H1 (cell line): ENCODE measurements at regions not wholly inside any gene's neighbourhood (a gene's known extent, or its start where the extent isn't known, plus 50 kb on each side); places are given as distances from the start of the nearest gene placed in this dataset.

Experiments used
- CTCF ChIA-PET: fragments of 300-600 bp; sonication (Branson Sonifier 250); formaldehyde crosslinking; loops from one replicate; lab custom pipeline; 2021; ENCODE audit not compliant: partially characterized antibody; lab: Charles Lee
- POLR2A ChIA-PET: fragments of 300-600 bp; sonication (Branson Sonifier 250); formaldehyde crosslinking; loops from one replicate; lab custom pipeline; 2021; ENCODE audit warnings: inconsistent platforms; ENCODE audit not compliant: partially characterized antibody; lab: Charles Lee
- DNase-seq, 2 experiments: peaks; one replicate each; pipeline versions ENCODE4 v3.0.0 to v3.0.0-alpha.2; 2010 to 2022; ENCODE audit warnings: low spot score in 2 of 2, low read depth in 1 of 2, mixed read lengths in 1 of 2
- FAIRE-seq: peaks from 2 replicates; lab custom pipeline; 2011; peaks lifted over from hg19 to GRCh38; lab: Jason Lieb, UNC
- H2AFZ ChIP-seq: 2 replicates; pipeline ENCODE4 v1.8.1; 2012; ENCODE audit warnings: low read length, inconsistent platforms
- H2AK5ac ChIP-seq: 2 replicates; pipeline ENCODE4 v1.6.1; 2013; ENCODE audit warnings: low read depth, low read length
- H2BK120ac ChIP-seq: replicated peaks from 2 replicates; pipeline ENCODE3; 2013; ENCODE audit warnings: low read depth, low read length, inconsistent platforms
- H2BK12ac ChIP-seq: 2 replicates; pipeline ENCODE4 v1.6.1; 2013; ENCODE audit warnings: low read depth, low read length
- H2BK15ac ChIP-seq: 2 replicates; pipeline ENCODE4 v1.6.1; 2013; ENCODE audit warnings: low read length
- H2BK20ac ChIP-seq: 2 replicates; pipeline ENCODE4 v1.6.1; 2013; ENCODE audit warnings: low read length
- H2BK5ac ChIP-seq: 2 replicates; pipeline ENCODE4 v1.6.1; 2013; ENCODE audit warnings: low read depth, low read length
- H3K14ac ChIP-seq: 2 replicates; pipeline ENCODE4 v1.6.1; 2013; ENCODE audit warnings: inconsistent platforms; ENCODE audit not compliant: insufficient read length
- H3K18ac ChIP-seq: 2 replicates; pipeline ENCODE4 v1.6.1; 2013; ENCODE audit warnings: low read length; ENCODE audit errors: extremely low read depth
- H3K23ac ChIP-seq: 2 replicates; pipeline ENCODE4 v1.6.1; 2013; ENCODE audit warnings: inconsistent platforms; ENCODE audit not compliant: insufficient read length
- H3K23me2 ChIP-seq: 2 replicates; pipeline ENCODE4 v1.6.1; 2013; ENCODE audit warnings: low read depth, low read length
- H3K27ac ChIP-seq: 2 replicates; pipeline ENCODE4 v1.6.1; 2011; ENCODE audit warnings: low read depth, low read length, inconsistent platforms
- H3K27me3 ChIP-seq, 4 experiments: replicated peaks in 1 of 4; 1 replicate in 1 of 4; 2 replicates in 3 of 4; pipeline versions ENCODE4 v1.6.1 to v1.8.1; 2011 to 2013; ENCODE audit warnings: low read length in 3 of 4, mild to moderate bottlenecking in 3 of 4, inconsistent platforms in 2 of 4, mixed read lengths in 2 of 4, moderate library complexity in 1 of 4; ENCODE audit not compliant: control insufficient read depth in 3 of 4, insufficient read depth in 3 of 4; ENCODE audit errors: extremely low read depth in 1 of 4
- H3K36me3 ChIP-seq, 4 experiments: 2 replicates each; pipeline versions ENCODE4 v1.6.1 to v1.8.1; 2011 to 2013; ENCODE audit warnings: mild to moderate bottlenecking in 4 of 4, low read length in 3 of 4, moderate library complexity in 2 of 4, control low read depth in 1 of 4, inconsistent platforms in 1 of 4; ENCODE audit not compliant: insufficient read depth in 4 of 4, control insufficient read depth in 2 of 4
- H3K4ac ChIP-seq: replicated peaks from 2 replicates; pipeline ENCODE3; 2013; ENCODE audit warnings: low read length, low read depth, mixed read lengths, inconsistent platforms; ENCODE audit not compliant: insufficient read length
- H3K4me1 ChIP-seq, 4 experiments: replicated peaks in 1 of 4; 1 replicate in 1 of 4; 2 replicates in 3 of 4; pipeline versions ENCODE4 v1.6.1 to v1.8.1; 2011 to 2013; ENCODE audit warnings: low read length in 3 of 4, inconsistent platforms in 2 of 4, mixed read lengths in 1 of 4; ENCODE audit not compliant: insufficient read depth in 4 of 4, control insufficient read depth in 3 of 4
- H3K4me2 ChIP-seq, 2 experiments: 2 replicates each; pipeline versions ENCODE4 v1.6.1 to v1.8.1; 2011 to 2013; ENCODE audit warnings: low read depth in 2 of 2, low read length in 2 of 2, control low read depth in 1 of 2, inconsistent platforms in 1 of 2, mild to moderate bottlenecking in 1 of 2; ENCODE audit not compliant: insufficient read depth in 1 of 2
- H3K4me3 ChIP-seq, 4 experiments: fragments of 200-600, 300-600 bp in 1 of 4; sonication (generic), shearing (Covaris generic), sonication (Bioruptor Twin) in 1 of 4; 2 replicates each; pipeline versions ENCODE4 v1.5.1 to v1.8.1; 2011 to 2016; ENCODE audit warnings: low read length in 4 of 4, low read depth in 3 of 4, control low read depth in 2 of 4, inconsistent platforms in 2 of 4, mild to moderate bottlenecking in 2 of 4, mixed read lengths in 1 of 4, moderate library complexity in 1 of 4; ENCODE audit not compliant: insufficient read depth in 2 of 4; ENCODE audit errors: extremely low read depth in 1 of 4
- H3K56ac ChIP-seq: replicated peaks from 2 replicates; pipeline ENCODE3; 2013; ENCODE audit warnings: low read depth, mild to moderate bottlenecking, mixed read lengths, low read length, inconsistent platforms; ENCODE audit not compliant: insufficient read length
- H3K79me1 ChIP-seq: 2 replicates; pipeline ENCODE4 v1.6.1; 2013; ENCODE audit warnings: low read depth, low read length, control low read depth
- H3K79me2 ChIP-seq, 2 experiments: 2 replicates each; pipeline versions ENCODE4 v1.6.1 to v1.8.1; 2012 to 2013; ENCODE audit warnings: low read length in 2 of 2, mild to moderate bottlenecking in 2 of 2, inconsistent platforms in 1 of 2; ENCODE audit not compliant: insufficient read depth in 2 of 2, control insufficient read depth in 1 of 2
- H3K9ac ChIP-seq, 4 experiments: replicated peaks in 1 of 4; 1 replicate in 1 of 4; 2 replicates in 3 of 4; pipeline versions ENCODE4 v1.6.1 to v1.8.1; 2011 to 2013; ENCODE audit warnings: low read depth in 3 of 4, low read length in 3 of 4, control low read depth in 2 of 4, mild to moderate bottlenecking in 2 of 4, moderate library complexity in 2 of 4, inconsistent platforms in 1 of 4; ENCODE audit errors: extremely low read depth in 1 of 4
- H3K9me3 ChIP-seq, 2 experiments: 2 replicates each; pipeline versions ENCODE4 v1.6.1 to v1.8.1; 2012 to 2013; ENCODE audit warnings: mild to moderate bottlenecking in 2 of 2, moderate library complexity in 2 of 2, control low read depth in 1 of 2, inconsistent platforms in 1 of 2, low read depth in 1 of 2, low read length in 1 of 2, mixed read lengths in 1 of 2; ENCODE audit not compliant: insufficient read depth in 2 of 2
- H4K20me1 ChIP-seq, 2 experiments: replicated peaks in 1 of 2; 2 replicates each; pipeline versions ENCODE3 to v1.8.1; 2011 to 2013; ENCODE audit warnings: inconsistent platforms in 2 of 2, low read length in 2 of 2, mild to moderate bottlenecking in 1 of 2; ENCODE audit not compliant: insufficient read depth in 2 of 2, control insufficient read depth in 1 of 2
- H4K5ac ChIP-seq: 2 replicates; pipeline ENCODE4 v1.6.1; 2013; ENCODE audit warnings: low read length, low read depth, mixed read lengths, inconsistent platforms; ENCODE audit not compliant: insufficient read length
- H4K8ac ChIP-seq: 2 replicates; pipeline ENCODE4 v1.8.0; 2013; ENCODE audit warnings: mild to moderate bottlenecking, moderate library complexity, low read length, inconsistent platforms; ENCODE audit not compliant: insufficient read depth; ENCODE audit errors: extremely low read depth
- H4K91ac ChIP-seq: replicated peaks from 2 replicates; pipeline ENCODE3; 2013; ENCODE audit warnings: low read length, mixed read lengths, inconsistent platforms; ENCODE audit not compliant: insufficient read length
- BRCA1 ChIP-seq: IDR thresholded peaks from 2 replicates; pipeline ENCODE4 v1.6.1; 2012; ENCODE audit warnings: low read depth, low read length, improper control_type of control experiment
- CTBP2 ChIP-seq: IDR thresholded peaks from 2 replicates; pipeline ENCODE4 v1.7.0; 2011; ENCODE audit warnings: borderline replicate concordance, mild to moderate bottlenecking, moderate library complexity, mixed read lengths, low read length; ENCODE audit not compliant: insufficient read depth, insufficient read length
- FOSL1 ChIP-seq: IDR thresholded peaks from 2 replicates; pipeline ENCODE4 v1.6.1; 2011; ENCODE audit warnings: mild to moderate bottlenecking, low read depth, low read length, moderate library complexity; ENCODE audit not compliant: insufficient read depth
- POLR2AphosphoS5 ChIP-seq: IDR thresholded peaks from 2 replicates; pipeline ENCODE4 v1.6.1; 2011; ENCODE audit warnings: low read depth, low read length
- SP4 ChIP-seq: IDR thresholded peaks from 2 replicates; pipeline ENCODE4 v1.6.1; 2012; ENCODE audit warnings: low read length, inconsistent platforms
- WGBS, 2 experiments: shearing (Covaris generic) in 1 of 2; methylation state at CpG; one replicate each; pipeline versions ENCODE4 v1.1.6 to v1.1.7; 2013 to 2015; ENCODE audit warnings: low lambda C conversion rate in 2 of 2, mixed read lengths in 2 of 2, inconsistent platforms in 1 of 2, low coverage in 1 of 2, missing lambda C conversion rate in 1 of 2; ENCODE audit not compliant: insufficient replicate concordance in 2 of 2, insufficient coverage in 1 of 2, insufficient read length in 1 of 2; ENCODE audit errors: extremely low coverage in 1 of 2, missing lambda C conversion rate in 1 of 2; 5-methylcytosine and 5-hydroxymethylcytosine counted together

DNA sequence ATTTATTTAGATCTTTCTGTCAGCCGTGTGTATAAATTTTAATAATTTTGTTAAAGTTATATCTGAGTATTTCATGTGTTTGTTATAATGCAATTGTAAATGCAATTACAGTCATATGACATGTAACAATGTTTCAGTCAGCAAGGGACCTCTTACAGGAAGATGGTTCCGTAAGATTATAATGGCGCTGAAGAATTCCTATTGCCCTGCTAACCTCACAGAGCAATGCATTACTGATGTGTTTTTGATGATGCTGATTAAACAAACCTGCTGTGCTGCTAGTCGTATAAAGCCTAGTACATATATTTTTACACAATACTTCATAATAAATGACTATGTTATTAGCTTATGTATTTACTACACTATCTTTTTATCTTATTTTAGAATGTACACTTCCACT, 1166.4 kb downstream of the CDH12 start:
- CTCF ChIA-PET, result interaction anchor here (1.0 kb wide), 1 partner anchor 11 kb away, joined by 3 read pairs; no protein-coding TSS in a partner anchor
- no peak overlapping the region for H4K8ac ChIP-seq
- H3K23ac ChIP-seq, result no peak overlapping the region
- no peaks in the 10 kb centered on the region for H4K20me1 ChIP-seq
- H3K4me2 ChIP-seq, result no peak overlapping the region
- H3K56ac ChIP-seq, result no peak overlapping the region
- POLR2A ChIA-PET, result no interaction called here
- no peaks in the 10 kb centered on the region for H3K36me3 ChIP-seq
- H3K79me2 ChIP-seq, result no peaks in the 10 kb centered on the region
- H3K9me3 ChIP-seq, result no peaks in the 10 kb centered on the region
- WGBS, 2 experiments, result 92% methylated on average over 4 of the region's 4 CpGs; no CpG with 5 or more reads in 1 of the 2 experiments
- no peak overlapping the region for H3K4me3 ChIP-seq
- H2AFZ ChIP-seq, result no peak overlapping the region
- FAIRE-seq (no peak), DNase-seq (no peak)
- H3K4me1 ChIP-seq, result no peaks in the 10 kb centered on the region
- no peak overlapping the region for H2BK12ac ChIP-seq
- no peaks in the 10 kb centered on the region for H3K27me3 ChIP-seq
- H3K14ac ChIP-seq, result no peak overlapping the region
- no peak overlapping the region for H2AK5ac ChIP-seq
- H3K27ac ChIP-seq, result no peak overlapping the region
- H2BK5ac ChIP-seq, result no peak overlapping the region
- H3K4ac ChIP-seq, result no peak overlapping the region
- no peak overlapping the region for H2BK120ac ChIP-seq
- H2BK20ac ChIP-seq, result no peak overlapping the region
- no peak overlapping the region for H4K91ac ChIP-seq
- H3K79me1 ChIP-seq, result no peaks in the 10 kb centered on the region
- no peak overlapping the region for H2BK15ac ChIP-seq
- H3K9ac ChIP-seq, result no peak overlapping the region
- no peak overlapping the region for H4K5ac ChIP-seq
- H3K18ac ChIP-seq, result no peak overlapping the region
- H3K23me2 ChIP-seq, result no peaks in the 10 kb centered on the region
- no peak for TF ChIP-seq POLR2AphosphoS5
- TF ChIP-seq FOSL1, result no peak
- TF ChIP-seq SP4, result no peak
- TF ChIP-seq CTBP2, result no peak
- no peak for TF ChIP-seq BRCA1
